Hepatocyte (in vitro differentiated cells): ENCODE measurements at regions not wholly inside any gene's neighbourhood (a gene's known extent, or its start where the extent isn't known, plus 50 kb on each side); places are given as distances from the start of the nearest gene placed in this dataset.
"Not testable (repeated sequence)": the region's sequence is repeated elsewhere in the genome, so short reads cannot be mapped to it uniquely, and the experiment has no call there.

Source experiments
- CTCF ChIP-seq: fragments of 200-600 bp; sonication (generic); IDR thresholded peaks from 2 replicates; pipeline ENCODE4 v1.5.1; 2016; ENCODE audit warnings: antibody characterized with exemption, mild to moderate bottlenecking; ENCODE audit not compliant: poor library complexity
- EZH2 ChIP-seq: fragments of 200-600 bp; sonication (generic); IDR thresholded peaks from 2 replicates; pipeline ENCODE4 v1.6.1; 2016; ENCODE audit warnings: antibody characterized with exemption, mild to moderate bottlenecking, borderline replicate concordance
- EZH2phosphoT487 ChIP-seq: fragments of 200-600 bp; sonication (generic); IDR thresholded peaks from one replicate; pipeline ENCODE4 v1.6.1; 2018; ENCODE audit warnings: antibody characterized with exemption, mild to moderate bottlenecking, low read depth, moderate library complexity; ENCODE audit not compliant: unreplicated experiment, severe bottlenecking

- not testable (repeated sequence) for TF ChIP-seq CTCF, EZH2, EZH2phosphoT487
Measured at GRCh38 chr15:30707976-30708685, 82.2 kb downstream of the ARHGAP11B start.
